ENCODE measurements at regions not wholly inside any gene's neighbourhood (a gene's known extent, or its start where the extent isn't known, plus 50 kb on each side); places are given as distances from the start of the nearest gene placed in this dataset.

- TF ChIP-seq CTCF (IDR thresholded peaks at IDR 0.05) (no peak), POLR2A (IDR thresholded peaks at IDR 0.05) (no peak), POLR2AphosphoS5 (IDR thresholded peaks at IDR 0.05) (no peak), EP300 (IDR thresholded peaks at IDR 0.05) (no peak)
- Histone ChIP-seq H3K4me1 (peaks cover 0 to 52% (median 2%) of the 10 kb centered on the region in 4 donors), H3K9me3 (peaks cover 0 to 13% (median 2%) of the 10 kb centered on the region in 4 donors), H3K36me3 (no peaks in the 10 kb centered on the region), H3K27me3 (no peaks in the 10 kb centered on the region), H3K27ac (peak overlapping the region in 2 of 5 donors; percentile 59 to 74), H3K4me3 (no peak overlapping the region)
- 75 to 81% (median 78%) methylated on average over 16 to 18 of the region's 18 CpGs for whole genome bisulfite sequencing, 5 donors
- intact Hi-C loops (cut with DNase I; ENCODE audit: low total_unique reads): no loop called here
- no peak for DNase-seq
These were observed 85.8 kb downstream of the PPCDC start for GRCh38 chr15:75109021-75109735.

GRCh38 chr15:75109736-75110130 lies 86.3 kb downstream of the PPCDC start:
- peaks cover 0 to 13% (median 2%) of the 10 kb centered on the region in 4 donors for H3K9me3 ChIP-seq
- WGBS, 5 donors: 60 to 83% (median 74%) methylated on average over 3 to 7 of the region's 7 CpGs
- no peak overlapping the region for H3K4me3 ChIP-seq
- H3K27ac ChIP-seq: no peak overlapping the region
- DNase-seq: no peak
- no peaks in the 10 kb centered on the region for H3K36me3 ChIP-seq
- H3K27me3 ChIP-seq: no peaks in the 10 kb centered on the region
- peaks cover 0 to 47% (median 2%) of the 10 kb centered on the region in 4 donors for H3K4me1 ChIP-seq
- intact Hi-C loops (cut with DNase I; ENCODE audit: low total_unique reads): no loop called here
- TF ChIP-seq EP300 (IDR thresholded peaks at IDR 0.05) (no peak), POLR2A (IDR thresholded peaks at IDR 0.05) (no peak), POLR2AphosphoS5 (IDR thresholded peaks at IDR 0.05) (no peak), CTCF (IDR thresholded peaks at IDR 0.05) (no peak)

- H3K9me3 ChIP-seq: peaks cover 0 to 13% (median 2%) of the 10 kb centered on the region in 4 donors
- H3K4me3 ChIP-seq: no peak overlapping the region
- peak overlapping the region in 2 of 5 donors; percentile 35 to 53 for H3K27ac ChIP-seq
- peaks cover 0 to 45% (median 2%) of the 10 kb centered on the region in 4 donors for H3K4me1 ChIP-seq
- H3K36me3 ChIP-seq: no peaks in the 10 kb centered on the region
- intact Hi-C loops (cut with DNase I; ENCODE audit: low total_unique reads): no loop called here
- H3K27me3 ChIP-seq: no peaks in the 10 kb centered on the region
- DNase-seq: peak in 1 of 2 donors; percentile 37
- 59 to 72% (median 65%) methylated on average over 4 of the region's 4 CpGs for WGBS, 5 donors
- no peak for TF ChIP-seq CTCF (IDR thresholded peaks at IDR 0.05)
- no peak for TF ChIP-seq POLR2A (IDR thresholded peaks at IDR 0.05)
- TF ChIP-seq POLR2AphosphoS5 (IDR thresholded peaks at IDR 0.05): no peak
- no peak for TF ChIP-seq EP300 (IDR thresholded peaks at IDR 0.05)
These were observed 89.0 kb downstream of the PPCDC start for GRCh38 chr15:75112278-75112847.

- no peaks in the 10 kb centered on the region for H3K36me3 ChIP-seq
- peak overlapping the region in 2 of 5 donors; percentile 35 to 53 for H3K27ac ChIP-seq
- H3K4me3 ChIP-seq: no peak overlapping the region
- H3K4me1 ChIP-seq: peaks cover 0 to 43% (median 2%) of the 10 kb centered on the region in 4 donors
- no peak for DNase-seq
- TF ChIP-seq POLR2A (IDR thresholded peaks at IDR 0.05) (no peak), EP300 (IDR thresholded peaks at IDR 0.05) (no peak), POLR2AphosphoS5 (IDR thresholded peaks at IDR 0.05) (no peak), CTCF (IDR thresholded peaks at IDR 0.05) (no peak)
- intact Hi-C loops (cut with DNase I; ENCODE audit: low total_unique reads): no loop called here
- no peaks in the 10 kb centered on the region for H3K27me3 ChIP-seq
- H3K9me3 ChIP-seq: peaks cover 0 to 13% (median 2%) of the 10 kb centered on the region in 4 donors
- WGBS, 5 donors: 69 to 81% (median 73%) methylated on average over 3 of the region's 3 CpGs
These were observed 88.7 kb upstream of the C15orf39 start for GRCh38 chr15:75112848-75113492.
